DOHH2 (cell line): ENCODE measurements at regions not wholly inside any gene's neighbourhood (a gene's known extent, or its start where the extent isn't known, plus 50 kb on each side); places are given as distances from the start of the nearest gene placed in this dataset.

ENCODE experiments used
- H3F3A ChIP-seq: fragments of 200-600 bp; sonication (generic), shearing (Covaris generic); 2 replicates; pipeline ENCODE4 v1.6.0; 2016; ENCODE audit warnings: antibody characterized with exemption, mild to moderate bottlenecking; ENCODE audit not compliant: control insufficient read depth, insufficient read depth
- H3K27ac ChIP-seq: fragments of 200-600 bp; sonication (generic); 2 replicates; pipeline ENCODE4 v1.5.1; 2014; ENCODE audit warnings: low read depth, mild to moderate bottlenecking, low read length, moderate library complexity
- H3K27me3 ChIP-seq: fragments of 200-600 bp; sonication (generic); 2 replicates; pipeline ENCODE4 v1.6.1; 2014; ENCODE audit warnings: mild to moderate bottlenecking, low read length, mixed read lengths; ENCODE audit not compliant: control insufficient read depth
- H3K36me3 ChIP-seq: fragments of 200-600 bp; sonication (generic); 2 replicates; pipeline ENCODE4 v1.6.1; 2014; ENCODE audit warnings: mild to moderate bottlenecking, low read length, moderate library complexity, mixed read lengths; ENCODE audit not compliant: control insufficient read depth
- H3K4me1 ChIP-seq: fragments of 200-600 bp; sonication (generic); 2 replicates; pipeline ENCODE4 v1.6.1; 2014; ENCODE audit warnings: mild to moderate bottlenecking, low read length, mixed read lengths; ENCODE audit not compliant: control insufficient read depth
- H3K4me2 ChIP-seq: fragments of 200-600 bp; sonication (generic); 2 replicates; pipeline ENCODE4 v1.6.0; 2014; ENCODE audit warnings: mild to moderate bottlenecking, low read length, moderate library complexity
- H3K4me3 ChIP-seq: fragments of 200-600 bp; sonication (generic); 2 replicates; pipeline ENCODE4 v1.5.1; 2014; ENCODE audit warnings: mild to moderate bottlenecking, low read length, mixed read lengths
- H3K79me2 ChIP-seq: fragments of 200-600 bp; sonication (generic); 2 replicates; pipeline ENCODE4 v1.6.1; 2014; ENCODE audit warnings: mild to moderate bottlenecking, low read length, mixed read lengths; ENCODE audit not compliant: control insufficient read depth
- H3K9me2 ChIP-seq: fragments of 200-600 bp; sonication (generic); replicated peaks from 2 replicates; pipeline ENCODE4 v1.6.1; 2014; ENCODE audit warnings: mild to moderate bottlenecking, low read length, mixed read lengths; ENCODE audit not compliant: control insufficient read depth
- H3K9me3 ChIP-seq: fragments of 200-600 bp; sonication (generic); 2 replicates; pipeline ENCODE4 v1.6.1; 2014; ENCODE audit warnings: antibody characterized with exemption, low read length, mixed read lengths; ENCODE audit not compliant: control insufficient read depth, insufficient read depth
- H4K20me1 ChIP-seq: fragments of 200-600 bp; sonication (generic); 2 replicates; pipeline ENCODE4 v1.6.0; 2014; ENCODE audit warnings: low read depth, mild to moderate bottlenecking, antibody characterized with exemption, low read length, moderate library complexity; ENCODE audit not compliant: control insufficient read depth, insufficient read depth
- CTCF ChIP-seq: fragments of 200-600 bp; sonication (generic); IDR thresholded peaks from one replicate; pipeline ENCODE4 v1.5.1; 2014; ENCODE audit warnings: antibody characterized with exemption, mild to moderate bottlenecking, low read depth, low read length; ENCODE audit not compliant: poor library complexity, severe bottlenecking
- EZH2phosphoT487 ChIP-seq: fragments of 200-600 bp; sonication (generic); IDR thresholded peaks from 2 replicates; pipeline ENCODE4 v1.6.1; 2017; ENCODE audit warnings: borderline replicate concordance, mild to moderate bottlenecking, antibody characterized with exemption, low read length, moderate library complexity, mixed read lengths

- Histone ChIP-seq H3F3A (no peaks in the 10 kb centered on the region), H3K36me3 (no peaks in the 10 kb centered on the region), H3K9me2 (no peaks in the 10 kb centered on the region), H3K27ac (no peak overlapping the region), H3K4me1 (no peaks in the 10 kb centered on the region), H3K4me3 (no peak overlapping the region), H4K20me1 (no peaks in the 10 kb centered on the region), H3K79me2 (no peaks in the 10 kb centered on the region), H3K27me3 (no peaks in the 10 kb centered on the region), H3K9me3 (no peaks in the 10 kb centered on the region), H3K4me2 (no peak overlapping the region)
- TF ChIP-seq CTCF (no peak), EZH2phosphoT487 (no peak)
Observed at GRCh38 chr2:147487978-147488289, 356.9 kb upstream of the ACVR2A start.

- no peaks in the 10 kb centered on the region for H3K27me3 ChIP-seq
- H3K36me3 ChIP-seq = no peaks in the 10 kb centered on the region
- H3K27ac ChIP-seq = no peak overlapping the region
- H3K4me3 ChIP-seq = no peak overlapping the region
- H4K20me1 ChIP-seq = no peaks in the 10 kb centered on the region
- no peaks in the 10 kb centered on the region for H3F3A ChIP-seq
- no peaks in the 10 kb centered on the region for H3K9me3 ChIP-seq
- no peak for TF ChIP-seq EZH2phosphoT487
- TF ChIP-seq CTCF = no peak
- no peaks in the 10 kb centered on the region for H3K9me2 ChIP-seq
- H3K4me1 ChIP-seq = no peaks in the 10 kb centered on the region
- no peaks in the 10 kb centered on the region for H3K79me2 ChIP-seq
- H3K4me2 ChIP-seq = no peak overlapping the region
Observed at GRCh38 chr2:147487286-147487977, 357.4 kb upstream of the ACVR2A start.

GRCh38 chr2:147485210-147485851 lies 359.5 kb upstream of the ACVR2A start:
- H3K4me2 ChIP-seq = no peak overlapping the region

More at GRCh38 chr2:147485210-147485851, 359.5 kb upstream of the ACVR2A start:
- Histone ChIP-seq H3K9me3 (no peaks in the 10 kb centered on the region), H3K79me2 (no peaks in the 10 kb centered on the region), H3K36me3 (no peaks in the 10 kb centered on the region), H3K4me3 (no peak overlapping the region), H3K27ac (no peak overlapping the region), H3K4me1 (no peaks in the 10 kb centered on the region), H3K27me3 (no peaks in the 10 kb centered on the region), H3K9me2 (no peaks in the 10 kb centered on the region), H3F3A (no peaks in the 10 kb centered on the region), H4K20me1 (no peaks in the 10 kb centered on the region)
- TF ChIP-seq CTCF (no peak), EZH2phosphoT487 (no peak)
